Tibial artery (tissue), 4 donors: ENCODE measurements at regions not wholly inside any gene's neighbourhood (a gene's known extent, or its start where the extent isn't known, plus 50 kb on each side); places are given as distances from the start of the nearest gene placed in this dataset.
"Not testable (repeated sequence)": the region's sequence is repeated elsewhere in the genome, so short reads cannot be mapped to it uniquely, and the experiment has no call there.

Source experiments
- DNase-seq, 2 donors: peaks; one replicate each; pipeline ENCODE4 v3.0.0-alpha.2; 2019
- H3K27ac ChIP-seq, 2 donors: fragments of 200-600 bp; sonication (generic) in 1 of 2; 1 replicate in 1 of 2; 2 replicates in 1 of 2; pipeline ENCODE4 v1.5.1; 2018 to 2019; ENCODE audit warnings: mild to moderate bottlenecking in 1 of 2
- H3K27me3 ChIP-seq, 2 donors: fragments of 200-600 bp; sonication (generic) in 1 of 2; one replicate each; pipeline versions ENCODE4 v1.5.1 to v1.6.0; 2016 to 2019
- H3K36me3 ChIP-seq, 3 donors: fragments of 200-600 bp; sonication (generic) in 2 of 3; one replicate each; pipeline ENCODE4 v1.5.1; 2016 to 2019; ENCODE audit warnings: mild to moderate bottlenecking in 2 of 3
- H3K4me1 ChIP-seq, 4 donors: fragments of 200-600 bp; sonication (generic) in 2 of 4; 1 replicate in 3 of 4; 2 replicates in 1 of 4; pipeline ENCODE4 v1.5.1; 2016 to 2019
- H3K4me3 ChIP-seq, 2 donors: fragments of 200-600 bp; sonication (generic) in 1 of 2; 1 replicate in 1 of 2; 2 replicates in 1 of 2; pipeline ENCODE4 v1.5.1; 2018 to 2019; ENCODE audit warnings: mild to moderate bottlenecking in 2 of 2
- H3K9me3 ChIP-seq, 3 donors: fragments of 200-600 bp; sonication (generic) in 1 of 3; one replicate each; pipeline ENCODE4 v1.5.1; 2016 to 2019
- CTCF ChIP-seq, 2 experiments: fragments of 200-600 bp in 1 of 2; fragments of 450-650 bp in 1 of 2; IDR thresholded peaks; one replicate each; pipeline ENCODE4 v1.5.1; 2017 to 2019; ENCODE audit warnings: antibody characterized with exemption in 2 of 2, mild to moderate bottlenecking in 1 of 2, moderate library complexity in 1 of 2
- intact Hi-C: fragments of 100-400 bp; cut with DNase I; formaldehyde crosslinking; loops from one replicate; pipeline ENCODE4 v1.15.0; 2023; ENCODE audit warnings: low total_unique reads

DNA sequence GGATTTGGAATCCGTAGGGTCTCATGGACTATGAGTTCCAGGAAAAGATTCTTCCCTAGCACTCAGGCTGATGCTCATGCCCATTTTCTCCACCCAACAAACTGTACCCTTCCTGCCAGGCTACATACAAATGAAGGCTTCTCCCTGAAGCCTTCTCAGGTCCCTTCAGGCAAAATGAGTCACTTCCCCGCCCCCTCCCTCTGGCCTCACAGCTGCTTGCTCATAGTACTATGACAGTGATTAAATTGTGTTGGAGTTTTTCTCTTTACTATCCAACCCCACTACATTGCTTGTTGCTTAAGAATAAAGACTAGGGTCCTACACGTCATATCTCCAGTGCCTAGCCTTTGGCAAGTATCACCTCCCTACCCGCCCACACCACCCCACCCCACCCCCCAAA is 207.6 kb upstream of the NFIA start:
- Histone ChIP-seq H3K9me3 (no peaks in the 10 kb centered on the region), H3K27ac (no peak overlapping the region), H3K36me3 (no peaks in the 10 kb centered on the region), H3K27me3 (no peaks in the 10 kb centered on the region), H3K4me1 (no peaks in the 10 kb centered on the region), H3K4me3 (no peak overlapping the region)
- intact Hi-C loops = no loop called here
- TF ChIP-seq CTCF (IDR thresholded peaks at IDR 0.05) = no peak
- no peak for DNase-seq

- intact Hi-C loops, DNase-seq, H3K27ac ChIP-seq, H3K36me3 ChIP-seq, H3K9me3 ChIP-seq, H3K4me3 ChIP-seq, H3K27me3 ChIP-seq, H3K4me1 ChIP-seq: not testable (repeated sequence)
Observed at GRCh38 chr1:60873396-60873795, 209.0 kb upstream of the NFIA start.

DNA sequence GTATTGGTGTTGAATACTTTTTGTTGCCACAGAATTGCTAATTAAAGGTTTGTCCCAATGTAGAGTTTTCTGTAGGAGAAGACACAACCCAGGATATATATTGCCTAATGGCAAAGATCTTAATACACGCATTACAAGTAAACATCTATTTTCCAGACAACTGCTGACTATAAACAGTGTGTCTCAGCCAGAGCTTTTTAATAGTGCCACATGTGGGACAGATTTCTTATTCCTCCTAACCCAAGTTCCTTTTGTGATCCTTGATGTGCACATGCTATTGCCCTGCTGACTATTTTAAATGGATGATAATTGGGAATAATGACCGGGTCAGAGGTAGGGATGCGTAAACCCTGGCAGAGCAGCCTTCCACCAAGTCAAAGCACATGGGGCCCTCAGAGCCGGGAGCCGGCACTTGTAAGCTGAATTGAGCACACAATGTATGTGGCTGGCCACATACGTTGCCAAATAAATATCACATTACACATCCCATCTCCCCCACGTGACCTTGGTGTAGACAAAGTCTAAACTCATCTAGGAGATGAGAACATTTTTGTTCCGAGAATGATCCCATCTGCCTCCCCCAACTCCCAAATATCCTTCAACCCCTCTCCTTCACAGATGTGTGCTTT is 209.8 kb upstream of the NFIA start:
- Histone ChIP-seq H3K9me3 (no peaks in the 10 kb centered on the region), H3K36me3 (no peaks in the 10 kb centered on the region), H3K27ac (no peak overlapping the region), H3K4me1 (no peaks in the 10 kb centered on the region), H3K4me3 (no peak overlapping the region), H3K27me3 (no peaks in the 10 kb centered on the region)
- DNase-seq = no peak
- intact Hi-C loops = no loop called here
- TF ChIP-seq CTCF (IDR thresholded peaks at IDR 0.05) = no peak

- Histone ChIP-seq H3K9me3 (no peaks in the 10 kb centered on the region), H3K36me3 (no peaks in the 10 kb centered on the region), H3K27ac (no peak overlapping the region), H3K4me3 (no peak overlapping the region), H3K27me3 (no peaks in the 10 kb centered on the region), H3K4me1 (peaks cover 0 to 10% (median 0%) of the 10 kb centered on the region in 4 donors)
- no peak for DNase-seq
- intact Hi-C loops = no loop called here
- no peak for TF ChIP-seq CTCF (IDR thresholded peaks at IDR 0.05)
Observed at GRCh38 chr1:60870269-60870865, 212.0 kb upstream of the NFIA start.

DNA sequence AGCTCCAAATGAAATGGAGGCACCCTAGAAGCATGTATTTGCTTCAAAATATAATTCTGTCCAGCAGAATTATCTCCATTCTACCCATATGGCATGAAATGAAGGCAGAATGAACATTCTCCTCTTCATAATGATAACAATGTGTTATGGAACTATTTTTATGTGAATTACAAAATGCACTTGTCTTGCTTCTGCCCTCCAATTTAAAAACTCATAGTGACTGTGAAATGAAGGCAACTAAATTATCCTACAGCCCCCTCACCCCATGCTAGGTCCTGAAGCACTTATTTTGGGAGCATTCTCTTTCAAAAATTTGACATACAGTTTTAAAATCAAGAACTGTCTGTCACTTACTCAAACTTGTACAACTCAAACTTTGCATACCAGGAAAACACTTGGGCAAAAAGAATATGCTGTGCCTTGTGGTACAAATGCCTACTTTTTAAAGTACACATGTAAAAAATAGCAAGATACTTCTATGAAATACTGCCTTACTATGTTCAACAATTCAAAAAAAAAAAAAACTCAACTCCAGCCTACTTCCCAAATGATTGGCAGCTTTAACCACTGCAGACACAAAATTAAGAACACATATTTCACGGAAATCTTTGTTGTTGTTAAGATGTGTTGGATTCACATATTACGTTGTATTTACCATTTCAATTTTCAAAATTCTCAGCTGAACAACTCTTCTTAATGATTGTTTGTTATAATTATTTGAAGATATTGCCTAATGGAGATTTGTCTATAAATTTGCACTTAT is 213.3 kb upstream of the NFIA start:
- H3K9me3 ChIP-seq = no peaks in the 10 kb centered on the region
- no peak for TF ChIP-seq CTCF (IDR thresholded peaks at IDR 0.05)
- DNase-seq = no peak
- no peaks in the 10 kb centered on the region for H3K27me3 ChIP-seq
- no peak overlapping the region for H3K27ac ChIP-seq
- peaks cover 0 to 10% (median 0%) of the 10 kb centered on the region in 4 donors for H3K4me1 ChIP-seq
- no peak overlapping the region for H3K4me3 ChIP-seq
- intact Hi-C loops = no loop called here
- no peaks in the 10 kb centered on the region for H3K36me3 ChIP-seq

GRCh38 chr1:60867782-60868181 is 214.6 kb upstream of the NFIA start:
- no peak for TF ChIP-seq CTCF (IDR thresholded peaks at IDR 0.05)
- no peak overlapping the region for H3K4me3 ChIP-seq
- intact Hi-C loops = no loop called here

More at GRCh38 chr1:60867782-60868181, 214.6 kb upstream of the NFIA start:
- no peak overlapping the region for H3K27ac ChIP-seq
- no peaks in the 10 kb centered on the region for H3K27me3 ChIP-seq
- no peaks in the 10 kb centered on the region for H3K9me3 ChIP-seq
- H3K4me1 ChIP-seq = peaks cover 0 to 10% (median 0%) of the 10 kb centered on the region in 4 donors
- no peaks in the 10 kb centered on the region for H3K36me3 ChIP-seq
- DNase-seq = no peak
